KMS-11 (cell line): ENCODE measurements at regions not wholly inside any gene's neighbourhood (a gene's known extent, or its start where the extent isn't known, plus 50 kb on each side); places are given as distances from the start of the nearest gene placed in this dataset.

Experiments
- H2AFZ ChIP-seq: fragments of 200-600 bp; sonication (generic); 2 replicates; pipeline ENCODE4 v1.6.1; 2016; ENCODE audit warnings: antibody characterized with exemption, mixed run types, low read depth
- H3K27ac ChIP-seq: fragments of 200-600 bp; sonication (generic); 2 replicates; pipeline ENCODE4 v1.6.1; 2016; ENCODE audit warnings: mild to moderate bottlenecking, mixed run types
- H3K27me3 ChIP-seq: fragments of 200-600 bp; sonication (generic); 2 replicates; pipeline ENCODE4 v1.6.1; 2017; ENCODE audit warnings: mild to moderate bottlenecking, low read depth, mixed run types, moderate library complexity; ENCODE audit not compliant: insufficient read depth
- H3K36me3 ChIP-seq: fragments of 200-600 bp; sonication (generic); 2 replicates; pipeline ENCODE4 v1.6.1; 2017; ENCODE audit warnings: mild to moderate bottlenecking, mixed run types; ENCODE audit not compliant: insufficient read depth
- H3K4me1 ChIP-seq: fragments of 200-600 bp; sonication (generic); 2 replicates; pipeline ENCODE4 v1.6.1; 2016; ENCODE audit warnings: mild to moderate bottlenecking, low read depth, mixed run types; ENCODE audit not compliant: poor library complexity, severe bottlenecking
- H3K4me2 ChIP-seq: fragments of 200-600 bp; sonication (generic); 2 replicates; pipeline ENCODE4 v1.7.0; 2016; ENCODE audit warnings: mild to moderate bottlenecking, mixed run types
- H3K4me3 ChIP-seq: fragments of 200-600 bp; sonication (generic); IDR thresholded peaks from 2 replicates; pipeline ENCODE4 v1.6.1; 2017; ENCODE audit warnings: low read depth, low read length, mixed read lengths; ENCODE audit not compliant: insufficient read depth
- H3K79me2 ChIP-seq: fragments of 200-600 bp; sonication (generic); 2 replicates; pipeline ENCODE4 v1.6.1; 2016; ENCODE audit warnings: low read depth, mixed run types; ENCODE audit not compliant: insufficient read depth
- H3K9ac ChIP-seq: fragments of 200-600 bp; sonication (generic); 2 replicates; pipeline ENCODE4 v1.6.1; 2016; ENCODE audit warnings: mild to moderate bottlenecking, mixed run types
- H4K20me1 ChIP-seq: fragments of 200-600 bp; sonication (generic); 2 replicates; pipeline ENCODE4 v1.6.1; 2016; ENCODE audit warnings: mild to moderate bottlenecking, mixed run types; ENCODE audit not compliant: insufficient read depth
- TF ChIP-seq, protein P1 (sequence below): fragments of 200-600 bp; sonication (generic); conservative IDR thresholded peaks from 2 replicates; pipeline ENCODE4 v1.6.1; 2017; ENCODE audit warnings: low read depth, mild to moderate bottlenecking, antibody characterized with exemption, low read length, moderate library complexity, mixed read lengths

DNA sequence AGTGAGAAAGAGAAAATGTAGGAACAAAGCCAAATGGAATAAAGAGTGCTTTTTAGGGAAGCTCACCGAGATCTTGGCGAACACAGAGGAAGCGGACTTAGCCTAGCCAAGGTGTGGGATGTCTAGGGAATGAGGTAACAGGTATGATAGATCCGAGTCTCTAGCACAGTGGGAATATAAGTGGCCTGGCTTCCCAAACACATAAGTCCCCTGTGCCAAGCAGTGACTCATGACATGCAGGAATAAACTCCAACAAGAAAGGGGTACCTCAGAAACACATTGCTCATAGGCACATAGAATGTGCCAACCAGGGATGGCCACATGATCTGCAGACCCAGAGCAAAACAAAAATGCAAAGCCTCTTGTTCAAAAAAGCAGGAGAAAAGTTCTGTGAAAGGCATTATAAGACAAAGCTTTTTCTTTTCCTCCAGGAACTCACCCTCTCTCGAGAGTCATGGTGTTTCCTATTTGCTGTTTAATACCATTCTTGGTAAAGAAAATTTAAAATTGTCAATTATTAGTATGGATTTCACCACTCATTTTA is 542.5 kb downstream of the GATA3 start:
- Histone ChIP-seq H3K4me1 (no peaks in the 10 kb centered on the region), H3K9ac (no peak overlapping the region), H3K79me2 (no peaks in the 10 kb centered on the region), H3K4me3 (no peak overlapping the region), H3K27ac (no peak overlapping the region), H3K36me3 (no peaks in the 10 kb centered on the region), H4K20me1 (no peaks in the 10 kb centered on the region), H3K4me2 (no peak overlapping the region), H3K27me3 (no peaks in the 10 kb centered on the region), H2AFZ (no peak overlapping the region)
- TF ChIP-seq, protein P1, sequence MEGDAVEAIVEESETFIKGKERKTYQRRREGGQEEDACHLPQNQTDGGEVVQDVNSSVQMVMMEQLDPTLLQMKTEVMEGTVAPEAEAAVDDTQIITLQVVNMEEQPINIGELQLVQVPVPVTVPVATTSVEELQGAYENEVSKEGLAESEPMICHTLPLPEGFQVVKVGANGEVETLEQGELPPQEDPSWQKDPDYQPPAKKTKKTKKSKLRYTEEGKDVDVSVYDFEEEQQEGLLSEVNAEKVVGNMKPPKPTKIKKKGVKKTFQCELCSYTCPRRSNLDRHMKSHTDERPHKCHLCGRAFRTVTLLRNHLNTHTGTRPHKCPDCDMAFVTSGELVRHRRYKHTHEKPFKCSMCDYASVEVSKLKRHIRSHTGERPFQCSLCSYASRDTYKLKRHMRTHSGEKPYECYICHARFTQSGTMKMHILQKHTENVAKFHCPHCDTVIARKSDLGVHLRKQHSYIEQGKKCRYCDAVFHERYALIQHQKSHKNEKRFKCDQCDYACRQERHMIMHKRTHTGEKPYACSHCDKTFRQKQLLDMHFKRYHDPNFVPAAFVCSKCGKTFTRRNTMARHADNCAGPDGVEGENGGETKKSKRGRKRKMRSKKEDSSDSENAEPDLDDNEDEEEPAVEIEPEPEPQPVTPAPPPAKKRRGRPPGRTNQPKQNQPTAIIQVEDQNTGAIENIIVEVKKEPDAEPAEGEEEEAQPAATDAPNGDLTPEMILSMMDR = no peak

DNA sequence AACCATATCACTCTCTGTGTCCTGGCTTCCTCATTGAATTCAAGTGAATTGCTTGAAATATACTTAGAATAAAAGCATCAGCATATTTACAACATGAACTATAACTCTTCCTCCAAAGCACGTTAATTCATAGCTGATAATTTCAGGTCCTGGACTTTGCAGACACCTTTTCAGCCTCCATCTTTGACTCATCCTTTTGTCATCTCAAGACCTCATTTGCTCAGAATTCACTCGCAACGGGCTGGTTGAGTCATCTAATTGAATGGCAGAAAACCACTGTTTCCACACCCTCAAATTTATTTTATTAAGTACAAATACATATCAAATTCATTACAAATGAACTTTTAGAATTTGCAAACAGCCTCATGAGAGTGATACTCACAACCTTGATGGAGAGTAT is 545.7 kb downstream of the GATA3 start:
- Histone ChIP-seq H2AFZ (no peak overlapping the region), H3K4me1 (no peaks in the 10 kb centered on the region), H4K20me1 (no peaks in the 10 kb centered on the region), H3K36me3 (no peaks in the 10 kb centered on the region), H3K4me3 (no peak overlapping the region), H3K9ac (no peak overlapping the region), H3K27me3 (no peaks in the 10 kb centered on the region), H3K27ac (no peak overlapping the region), H3K4me2 (no peak overlapping the region), H3K79me2 (no peaks in the 10 kb centered on the region)
- TF ChIP-seq, protein P1 = no peak

DNA sequence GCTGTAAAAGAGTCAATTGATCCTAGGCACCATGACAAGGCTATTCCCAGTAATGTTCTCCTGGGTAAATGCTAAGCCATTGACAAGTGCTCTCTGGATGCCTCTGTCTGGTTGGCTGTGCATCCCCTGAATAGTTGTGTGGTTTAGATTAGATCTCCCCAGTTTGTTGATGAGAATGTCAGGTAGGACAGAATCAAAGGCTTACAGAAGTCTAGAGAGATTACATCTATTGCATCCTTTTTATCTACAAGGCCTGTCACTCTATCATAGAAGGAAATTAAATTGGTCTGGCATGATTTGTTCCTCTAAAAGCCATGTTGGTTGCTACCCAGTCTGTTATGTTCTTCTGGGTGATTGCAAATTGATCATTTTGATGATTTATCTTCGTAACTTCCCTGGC is 548.3 kb downstream of the GATA3 start:
- no peaks in the 10 kb centered on the region for H4K20me1 ChIP-seq
- H3K79me2 ChIP-seq = no peaks in the 10 kb centered on the region
- no peak overlapping the region for H3K9ac ChIP-seq
- no peak overlapping the region for H3K4me3 ChIP-seq
- H3K4me1 ChIP-seq = no peaks in the 10 kb centered on the region
- no peak overlapping the region for H3K27ac ChIP-seq
- TF ChIP-seq, protein P1 = no peak
- H3K4me2 ChIP-seq = no peak overlapping the region
- H3K36me3 ChIP-seq = no peaks in the 10 kb centered on the region
- no peaks in the 10 kb centered on the region for H3K27me3 ChIP-seq
- H2AFZ ChIP-seq = no peak overlapping the region

DNA sequence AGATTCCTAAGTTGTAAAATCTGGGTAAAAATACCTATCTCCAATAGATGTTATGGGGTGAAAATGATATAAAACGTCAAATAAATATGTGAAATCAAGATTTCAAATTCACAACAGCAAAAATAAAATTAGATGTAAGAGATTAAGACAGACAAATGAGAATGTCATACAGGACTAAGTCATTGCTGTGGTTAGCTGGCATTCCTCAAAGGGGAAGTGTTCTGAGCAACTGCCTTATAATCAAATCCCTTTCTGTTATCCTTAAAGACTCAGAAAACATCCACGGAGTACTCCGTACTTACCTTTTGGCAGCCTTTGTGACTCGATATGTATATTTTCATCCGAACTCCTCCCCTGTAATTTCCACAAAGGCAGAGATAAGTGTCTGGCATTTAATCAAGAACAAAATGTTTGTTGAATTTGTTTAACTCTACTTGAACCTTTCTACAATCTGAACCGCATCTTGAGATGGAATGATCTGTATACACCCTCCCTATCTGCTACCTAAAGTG is 559.6 kb downstream of the GATA3 start:
- TF ChIP-seq, protein P1 = no peak
- H3K79me2 ChIP-seq = no peaks in the 10 kb centered on the region
- no peak overlapping the region for H2AFZ ChIP-seq

More for the DNA sequence above, 559.6 kb downstream of the GATA3 start:
- H3K36me3 ChIP-seq = no peaks in the 10 kb centered on the region
- no peaks in the 10 kb centered on the region for H3K27me3 ChIP-seq
- H3K4me1 ChIP-seq = no peaks in the 10 kb centered on the region
- H3K4me2 ChIP-seq = no peak overlapping the region
- no peak overlapping the region for H3K4me3 ChIP-seq
- no peak overlapping the region for H3K9ac ChIP-seq
- H4K20me1 ChIP-seq = no peaks in the 10 kb centered on the region
- H3K27ac ChIP-seq = no peak overlapping the region
